GM12874 (cell line): ENCODE measurements at regions not wholly inside any gene's neighbourhood (a gene's known extent, or its start where the extent isn't known, plus 50 kb on each side); places are given as distances from the start of the nearest gene placed in this dataset.

Experiments used
- TF ChIP-seq, protein P1 (sequence below): IDR thresholded peaks from 2 replicates; pipeline ENCODE4 v1.5.1; 2011; ENCODE audit warnings: low read depth, mild to moderate bottlenecking, control low read depth, low read length, moderate library complexity; ENCODE audit not compliant: insufficient read depth

DNA sequence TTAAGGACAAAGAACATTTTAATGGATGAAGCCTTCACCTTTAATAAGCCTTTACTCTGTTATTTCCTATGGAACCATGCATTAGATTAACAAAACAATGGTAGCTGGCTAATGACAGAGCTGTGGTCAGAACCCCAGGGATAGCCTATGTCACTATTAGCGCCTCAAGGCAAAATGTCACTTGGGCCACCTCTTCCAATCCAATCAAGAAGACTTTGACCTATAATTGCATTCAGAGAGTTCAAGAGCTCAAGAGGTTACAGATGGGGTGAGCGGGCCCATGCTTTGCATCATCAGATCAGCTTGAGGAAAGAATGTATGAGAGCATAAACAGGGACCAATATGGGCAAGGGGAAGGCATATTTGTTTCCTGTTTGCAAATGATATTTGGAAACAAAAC lies 425.1 kb downstream of the ARHGEF28 start:
- TF ChIP-seq, protein P1, sequence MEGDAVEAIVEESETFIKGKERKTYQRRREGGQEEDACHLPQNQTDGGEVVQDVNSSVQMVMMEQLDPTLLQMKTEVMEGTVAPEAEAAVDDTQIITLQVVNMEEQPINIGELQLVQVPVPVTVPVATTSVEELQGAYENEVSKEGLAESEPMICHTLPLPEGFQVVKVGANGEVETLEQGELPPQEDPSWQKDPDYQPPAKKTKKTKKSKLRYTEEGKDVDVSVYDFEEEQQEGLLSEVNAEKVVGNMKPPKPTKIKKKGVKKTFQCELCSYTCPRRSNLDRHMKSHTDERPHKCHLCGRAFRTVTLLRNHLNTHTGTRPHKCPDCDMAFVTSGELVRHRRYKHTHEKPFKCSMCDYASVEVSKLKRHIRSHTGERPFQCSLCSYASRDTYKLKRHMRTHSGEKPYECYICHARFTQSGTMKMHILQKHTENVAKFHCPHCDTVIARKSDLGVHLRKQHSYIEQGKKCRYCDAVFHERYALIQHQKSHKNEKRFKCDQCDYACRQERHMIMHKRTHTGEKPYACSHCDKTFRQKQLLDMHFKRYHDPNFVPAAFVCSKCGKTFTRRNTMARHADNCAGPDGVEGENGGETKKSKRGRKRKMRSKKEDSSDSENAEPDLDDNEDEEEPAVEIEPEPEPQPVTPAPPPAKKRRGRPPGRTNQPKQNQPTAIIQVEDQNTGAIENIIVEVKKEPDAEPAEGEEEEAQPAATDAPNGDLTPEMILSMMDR: no peak

DNA sequence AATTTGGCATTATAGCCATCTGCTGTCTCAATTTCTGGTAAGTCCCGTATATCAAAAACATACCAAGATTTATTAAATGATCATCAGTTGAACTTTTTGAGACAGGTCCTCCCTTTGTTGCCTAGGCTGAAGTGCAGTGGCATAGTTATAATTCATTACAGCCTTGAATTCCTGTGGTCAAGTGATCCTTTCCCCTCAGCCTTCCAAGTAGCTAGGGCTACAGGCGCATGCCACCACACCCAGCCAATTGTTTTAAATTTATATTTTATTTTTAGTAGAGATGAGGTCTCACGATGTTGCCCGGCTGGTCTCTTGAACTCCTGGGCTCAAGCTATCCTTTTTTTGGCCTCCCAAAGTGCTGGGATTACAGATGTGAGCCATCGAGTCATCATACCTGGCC lies 418.9 kb downstream of the ARHGEF28 start:
- TF ChIP-seq, protein P1: no peak

DNA sequence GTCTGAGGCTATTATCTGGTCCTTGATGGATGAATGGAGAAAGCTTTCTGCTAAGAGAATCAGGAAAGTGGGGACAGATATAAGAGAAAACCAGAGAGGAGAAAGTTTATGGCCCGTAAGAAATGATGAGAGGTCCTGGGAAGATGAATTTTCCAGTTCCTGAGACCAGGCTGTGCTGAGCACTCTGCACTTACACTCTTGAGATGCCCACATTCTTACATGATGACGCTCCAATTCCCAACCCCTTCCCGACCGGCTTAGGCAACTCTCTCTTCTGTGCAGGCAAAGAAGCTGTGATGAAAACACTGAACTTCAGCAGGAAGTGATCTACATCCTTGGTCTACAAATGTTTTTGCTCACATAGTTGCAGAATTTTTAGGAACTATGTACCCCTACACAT lies 417.0 kb downstream of the ARHGEF28 start:
- TF ChIP-seq, protein P1: no peak

DNA sequence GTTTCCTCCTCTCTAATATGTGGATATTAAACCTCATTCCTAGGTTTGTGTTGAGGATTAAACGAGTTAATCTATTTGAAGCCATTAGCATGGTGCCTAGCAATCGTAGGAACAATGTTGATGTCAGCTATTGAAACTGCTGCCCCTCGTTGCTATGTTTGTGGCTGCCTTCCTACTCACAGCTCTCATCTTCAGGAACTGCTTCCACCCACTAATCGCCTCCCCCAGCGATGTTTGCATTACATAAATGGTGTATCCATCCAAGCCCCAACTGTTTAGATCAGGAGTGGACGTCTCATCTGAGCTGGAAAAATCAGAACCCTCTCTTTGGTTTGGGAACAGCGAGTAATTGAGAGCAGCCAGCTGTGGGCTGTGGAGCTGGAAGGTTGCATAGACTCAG lies 416.6 kb downstream of the ARHGEF28 start:
- TF ChIP-seq, protein P1: no peak

DNA sequence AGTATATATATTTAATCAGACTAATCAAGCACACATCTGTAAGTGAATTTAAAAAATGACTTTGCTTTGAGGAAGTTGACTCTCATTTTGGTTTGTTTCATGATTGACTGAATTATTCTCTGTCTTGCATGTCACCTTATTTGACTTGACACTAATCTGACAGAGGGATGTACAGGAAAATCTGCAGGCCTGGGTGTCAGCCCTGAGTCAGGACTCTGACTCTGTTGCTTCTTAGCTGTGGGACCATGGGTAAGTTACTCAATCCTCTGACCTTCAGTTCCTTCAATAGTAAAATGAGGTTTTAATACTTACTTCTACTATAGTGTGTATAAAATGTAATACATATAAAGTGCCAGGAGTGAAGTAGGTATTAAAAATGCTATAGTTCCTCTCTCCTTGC lies 415.9 kb downstream of the ARHGEF28 start:
- TF ChIP-seq, protein P1: no peak

DNA sequence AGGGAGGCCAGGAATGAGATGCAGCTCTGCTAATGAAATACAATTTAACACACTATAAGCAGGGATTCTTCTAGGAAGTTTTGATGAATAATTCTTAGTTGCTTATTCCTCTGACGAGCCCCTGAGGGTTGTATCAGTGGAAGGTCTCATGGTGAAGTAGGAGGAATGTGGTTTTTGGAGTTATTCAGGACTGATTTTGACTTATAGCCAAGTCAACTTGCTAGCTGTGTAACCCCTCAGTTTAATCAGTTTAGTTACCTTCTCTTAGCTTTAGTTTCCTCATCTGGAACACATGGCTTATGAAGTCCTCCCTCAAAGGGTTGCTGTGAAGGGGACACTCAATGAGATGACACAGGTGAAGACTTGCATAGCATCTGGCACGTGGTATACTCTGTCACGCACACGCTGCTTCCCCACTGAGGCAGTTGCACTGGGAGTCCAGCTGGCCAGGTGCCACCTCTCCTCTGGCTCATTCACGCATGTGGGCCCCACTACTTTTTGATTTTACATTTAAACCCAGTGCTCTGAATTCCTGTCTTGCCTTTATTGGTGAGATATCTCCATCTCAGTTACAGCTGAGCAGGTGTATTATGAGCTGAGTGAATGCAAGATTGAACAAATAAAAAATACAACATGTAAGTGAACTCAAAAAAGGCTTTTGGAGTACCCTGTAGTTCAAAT lies 415.0 kb downstream of the ARHGEF28 start:
- TF ChIP-seq, protein P1: no peak

DNA sequence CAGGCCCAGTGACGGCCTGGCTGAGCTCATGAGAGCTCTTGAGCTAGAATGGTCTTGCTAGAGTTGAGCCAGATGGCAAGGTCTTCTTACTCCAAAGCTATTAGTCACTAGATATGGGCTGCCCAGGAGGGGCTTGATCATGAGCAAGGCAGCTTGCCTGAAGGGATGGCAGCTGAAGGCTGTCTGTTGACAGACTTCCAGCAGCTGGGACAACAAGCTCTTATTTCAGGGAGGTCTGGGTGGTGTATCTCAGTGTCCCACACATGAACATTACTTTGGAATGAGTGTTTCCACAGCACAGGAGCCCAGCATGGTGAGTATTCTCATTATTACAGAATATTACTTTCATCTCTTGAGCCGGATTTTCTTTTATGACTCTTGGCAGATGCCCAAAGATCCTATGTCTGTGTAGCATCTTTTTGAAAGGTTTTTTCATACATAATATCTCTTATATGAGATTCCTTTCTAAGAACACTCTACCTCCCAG lies 414.1 kb downstream of the ARHGEF28 start:
- TF ChIP-seq, protein P1: no peak
